HG03060 (cell line): ENCODE measurements at regions not wholly inside any gene's neighbourhood (a gene's known extent, or its start where the extent isn't known, plus 50 kb on each side); places are given as distances from the start of the nearest gene placed in this dataset.

Source experiments
- ATAC-seq: cut with Tn5 transposase; IDR thresholded peaks from one replicate; pipeline ENCODE4 v1.9.1; 2021; ENCODE audit warnings: low read depth, moderate number of reproducible peaks; ENCODE audit not compliant: unreplicated experiment

GRCh38 chr18:21991886-21992285, 177.5 kb upstream of the GATA6 start:
- no peak for ATAC-seq

DNA sequence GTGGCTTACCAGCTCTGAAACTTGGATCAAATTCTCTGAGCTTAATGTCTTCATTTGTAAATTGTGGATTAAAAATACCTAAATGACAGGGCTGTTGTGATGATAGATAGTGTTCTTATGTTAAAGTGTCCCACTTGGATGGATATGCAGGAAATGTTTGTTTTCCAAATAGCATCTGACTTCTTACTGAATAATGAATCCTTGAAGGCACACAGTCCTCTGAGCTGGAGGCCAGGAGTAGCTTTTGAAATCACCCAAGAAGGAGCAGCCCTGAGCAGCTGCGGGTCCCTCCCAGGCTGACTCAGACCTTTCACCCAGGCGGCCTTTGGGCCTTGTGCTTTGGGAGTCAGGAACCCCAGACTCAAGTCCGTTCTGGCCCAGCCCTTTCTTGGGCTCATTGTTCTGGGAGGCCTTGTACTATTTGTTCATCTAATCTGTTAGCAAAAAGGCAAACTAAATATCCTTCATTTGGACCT, 173.0 kb upstream of the GATA6 start:
- ATAC-seq = no peak

DNA sequence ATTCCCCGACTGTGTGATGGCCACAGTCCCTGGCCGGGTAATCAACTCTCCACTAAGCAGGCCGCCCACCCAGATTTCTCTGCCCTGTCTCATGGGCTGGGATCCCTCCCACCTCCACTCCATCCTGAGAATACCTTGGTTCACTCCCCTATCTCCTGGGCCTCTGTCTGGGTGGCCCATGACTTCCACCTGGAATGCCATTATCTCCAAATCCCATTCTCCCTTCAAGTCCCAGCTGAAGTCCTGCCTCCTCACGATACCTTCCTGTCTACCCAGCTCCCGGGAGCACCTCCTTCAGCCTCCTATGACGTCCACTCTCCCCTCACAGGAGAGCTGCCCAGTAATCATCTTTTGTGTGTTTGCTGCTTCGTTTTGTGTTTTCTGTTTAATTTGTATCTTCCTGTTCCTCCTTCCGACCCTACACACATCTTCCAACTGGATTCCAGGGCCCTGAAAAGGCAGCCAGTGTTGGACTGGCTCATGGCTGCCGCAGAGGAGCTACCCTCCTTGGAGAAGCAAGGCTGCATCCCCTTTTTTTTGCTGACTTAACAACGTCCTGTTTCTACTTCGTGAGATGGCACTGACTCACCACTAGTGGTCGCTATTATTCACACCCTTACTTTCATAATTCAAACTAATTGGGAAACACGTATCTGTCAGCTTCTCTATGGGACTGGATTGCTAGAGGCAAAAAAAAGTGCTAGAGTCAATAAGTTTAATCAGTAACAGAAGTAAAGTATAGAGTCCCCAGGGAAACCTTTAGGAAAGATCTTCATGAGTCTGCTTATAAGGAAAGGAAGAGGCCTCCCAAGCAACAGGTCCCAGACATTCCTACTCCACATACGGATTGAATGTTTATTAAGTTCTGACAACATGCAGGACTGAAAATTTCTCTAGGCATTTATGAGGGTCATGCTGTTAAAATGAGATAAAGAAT, 171.9 kb upstream of the GATA6 start:
- no peak for ATAC-seq

- ATAC-seq = no peak
Observed at GRCh38 chr18:21998486-21998885, 170.9 kb upstream of the GATA6 start.

DNA sequence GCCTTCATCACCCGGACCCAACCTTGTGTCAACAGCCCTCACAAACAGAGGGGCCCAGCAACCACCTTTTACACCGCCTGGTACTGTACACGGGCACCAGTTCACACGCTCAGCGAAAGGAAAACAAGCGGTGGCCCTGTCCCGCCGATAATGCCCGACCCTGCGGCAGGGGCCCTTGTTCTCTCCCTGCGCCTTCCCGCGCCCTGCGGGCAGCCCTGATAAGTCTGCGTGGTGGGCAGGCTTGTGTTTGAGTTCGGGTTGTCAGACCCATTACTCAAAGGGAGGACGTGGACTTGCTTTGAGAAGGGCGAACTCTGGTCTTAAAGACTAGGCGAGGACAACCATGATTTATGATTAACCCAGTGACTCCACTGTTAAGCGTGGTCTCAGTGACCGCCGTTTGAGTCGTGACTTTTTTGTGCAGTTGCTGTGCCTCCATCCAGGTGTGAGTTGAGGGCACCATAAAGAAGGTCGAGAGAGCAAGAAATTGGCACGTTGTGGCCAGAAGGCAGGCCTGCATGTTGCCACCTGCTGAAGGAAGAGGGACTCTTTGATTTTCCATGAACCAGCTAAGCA, 167.4 kb upstream of the GATA6 start:
- ATAC-seq = no peak

DNA sequence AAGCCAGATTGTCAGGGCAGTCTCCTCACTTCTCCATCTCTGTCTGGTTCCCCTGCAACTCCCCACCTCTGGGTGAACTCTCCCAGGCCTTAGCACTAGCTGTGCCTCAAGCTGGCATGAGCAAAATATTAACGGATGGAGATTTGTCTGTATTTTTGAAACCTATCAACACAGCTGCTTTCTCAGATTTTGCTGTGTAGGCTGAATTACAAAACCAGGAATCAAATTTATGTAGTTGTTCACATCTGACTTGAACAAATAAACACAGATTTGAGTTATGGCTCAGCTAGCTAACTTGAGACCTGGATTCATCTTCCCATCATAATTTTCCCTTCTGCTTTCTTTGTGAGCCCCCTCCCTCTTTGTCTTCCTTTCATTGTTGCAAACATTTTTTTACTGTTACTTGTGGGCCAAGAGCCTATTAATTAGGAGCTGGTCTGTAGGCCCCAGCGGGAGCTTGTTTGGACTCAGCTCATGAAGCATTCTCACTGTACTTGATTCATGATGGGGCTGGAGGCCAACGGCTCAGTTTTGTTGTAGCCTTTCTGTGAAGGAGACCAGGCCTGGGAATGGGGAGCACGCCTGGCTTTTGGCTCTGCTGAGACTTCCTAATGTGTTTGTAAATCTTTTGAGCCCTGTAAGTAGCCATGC, 164.1 kb upstream of the GATA6 start:
- ATAC-seq = no peak

DNA sequence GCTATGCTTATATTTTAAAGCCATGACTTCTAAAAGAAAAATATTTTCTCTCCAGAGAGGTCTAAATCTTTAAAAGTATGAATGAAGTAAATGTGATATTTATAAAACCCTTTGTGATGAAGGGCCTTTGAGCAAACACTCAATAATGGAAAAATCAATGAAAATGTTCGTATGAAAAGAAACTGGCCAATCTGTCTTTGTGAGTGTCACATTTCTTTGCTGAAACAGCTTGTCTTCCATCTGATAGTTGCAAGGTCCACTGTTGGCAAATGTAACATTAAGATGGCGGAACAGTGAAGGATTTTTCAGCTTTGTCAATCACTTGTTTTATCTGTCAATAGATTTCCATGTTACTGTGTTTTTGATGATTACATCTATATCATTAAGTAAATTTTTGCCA, 162.9 kb upstream of the GATA6 start:
- ATAC-seq = no peak

GRCh38 chr18:22009242-22009641, 160.1 kb upstream of the GATA6 start:
- ATAC-seq = no peak

- ATAC-seq = no peak
Observed at GRCh38 chr18:22013993-22014392, 155.4 kb upstream of the GATA6 start.

DNA sequence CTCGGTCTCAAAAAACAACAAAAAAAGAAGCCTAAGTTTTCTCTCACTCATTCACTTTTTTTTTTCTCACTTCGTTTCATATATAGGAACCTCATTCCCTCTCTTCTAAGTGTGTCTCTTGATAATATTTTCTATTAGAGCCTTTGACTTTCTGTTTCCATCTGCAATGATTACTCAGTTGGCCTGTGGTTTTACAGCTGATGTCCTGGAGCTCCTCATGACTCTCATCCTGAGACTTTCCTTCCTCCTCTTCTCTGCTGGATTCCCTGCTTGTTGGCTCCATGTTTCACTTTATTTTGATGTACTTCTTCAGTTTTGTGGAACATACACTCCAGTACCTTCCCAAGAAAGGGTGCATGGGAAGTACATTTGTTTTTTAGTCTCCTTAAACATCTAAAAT, 154.2 kb upstream of the GATA6 start:
- no peak for ATAC-seq

DNA sequence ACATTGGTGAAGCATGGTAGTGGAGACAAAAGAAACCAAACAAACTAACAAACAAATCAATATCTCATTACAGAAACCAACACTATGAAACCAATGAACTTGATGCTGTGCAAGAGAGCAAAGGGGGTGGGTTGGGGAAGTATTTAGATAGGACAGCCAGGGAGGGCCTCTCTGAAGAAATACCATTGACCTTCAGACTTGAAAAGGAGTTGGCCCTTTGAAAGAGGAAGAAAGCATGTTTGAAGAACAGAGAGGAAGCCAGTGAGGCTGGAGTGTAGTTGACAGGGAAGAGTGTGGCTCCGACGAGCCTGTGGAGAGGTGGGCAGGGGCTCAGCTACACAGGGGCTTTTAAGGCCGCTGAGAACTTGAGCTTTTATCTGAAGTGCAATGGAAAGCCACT, 151.0 kb upstream of the GATA6 start:
- ATAC-seq = no peak

DNA sequence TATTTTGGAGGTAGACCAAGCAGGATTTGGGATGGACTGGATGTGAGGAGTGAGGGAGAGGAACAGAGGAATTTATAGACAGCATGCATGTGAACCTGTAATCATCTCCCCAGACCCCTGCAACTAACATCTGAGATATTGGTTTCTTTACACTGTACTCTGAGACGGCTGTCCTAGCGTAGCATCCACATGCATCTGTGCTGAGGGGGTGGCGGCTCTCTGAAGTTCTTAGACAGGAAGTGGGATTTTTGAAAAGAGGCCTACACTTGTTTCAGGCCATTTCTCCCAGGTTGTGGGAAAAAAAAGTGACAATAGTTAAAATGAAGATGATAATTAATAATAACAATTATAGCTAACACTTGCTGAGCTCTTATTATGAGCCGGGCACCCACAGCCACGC, 150.2 kb upstream of the GATA6 start:
- ATAC-seq = no peak

DNA sequence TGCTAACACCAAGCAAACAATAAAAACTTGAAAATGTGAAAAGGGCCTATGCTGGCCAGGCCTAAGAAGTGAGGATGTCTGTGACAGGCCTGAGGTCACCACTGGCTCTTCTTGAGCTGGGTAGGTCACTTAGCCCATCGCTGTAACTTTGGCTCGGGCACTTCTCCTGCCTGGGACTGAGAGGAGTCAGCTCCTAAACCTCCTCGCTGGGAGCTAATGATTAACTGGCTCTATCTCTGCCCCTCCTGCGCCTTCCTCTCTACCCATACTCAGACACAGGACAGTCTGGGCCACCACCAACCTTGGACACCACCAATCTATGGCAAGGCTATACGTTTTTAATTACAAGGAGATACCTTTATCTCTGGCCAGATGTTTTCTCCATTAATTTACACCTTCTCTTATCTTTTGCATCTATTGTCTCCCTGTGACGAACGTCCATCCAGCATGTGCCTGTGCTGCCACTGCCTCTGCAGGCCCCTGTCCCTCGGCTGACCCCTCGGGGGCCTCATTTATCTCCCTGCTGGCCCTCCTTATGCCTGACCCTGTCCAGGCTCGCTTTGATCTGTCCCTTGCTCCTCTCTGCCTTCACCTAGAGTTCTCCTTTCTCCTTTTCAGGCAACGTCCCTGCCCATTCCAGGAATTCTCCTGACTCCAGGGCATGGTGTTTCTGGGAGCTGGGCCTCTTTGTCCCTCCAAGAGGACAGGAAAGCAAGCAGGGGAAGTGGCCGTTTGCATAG, 149.1 kb upstream of the GATA6 start:
- ATAC-seq = no peak

DNA sequence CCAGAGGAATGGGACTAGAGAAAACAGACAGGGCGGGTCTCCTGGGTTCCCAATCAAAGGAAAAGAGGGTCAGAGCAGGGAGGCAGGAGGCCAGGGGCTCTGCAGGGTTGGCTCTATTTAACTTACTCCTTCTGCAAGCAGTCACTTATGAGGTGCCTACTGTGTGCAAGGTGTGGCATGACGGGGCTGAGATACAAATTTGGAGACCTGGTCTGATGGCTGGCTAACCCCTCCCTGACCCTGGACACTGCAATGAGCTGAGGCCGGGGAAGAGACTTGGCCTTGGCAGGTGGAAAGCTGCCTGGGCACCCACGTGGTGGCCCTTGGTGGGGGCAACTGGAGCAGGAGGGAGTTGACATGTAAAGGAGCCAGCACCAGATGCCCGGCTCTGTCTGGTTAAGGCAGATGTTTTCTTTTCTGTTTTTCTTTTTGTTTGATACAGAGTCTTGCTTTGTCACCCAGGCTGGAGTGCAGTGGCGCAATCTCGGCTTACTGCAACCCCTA, 148.5 kb upstream of the GATA6 start:
- no peak for ATAC-seq

DNA sequence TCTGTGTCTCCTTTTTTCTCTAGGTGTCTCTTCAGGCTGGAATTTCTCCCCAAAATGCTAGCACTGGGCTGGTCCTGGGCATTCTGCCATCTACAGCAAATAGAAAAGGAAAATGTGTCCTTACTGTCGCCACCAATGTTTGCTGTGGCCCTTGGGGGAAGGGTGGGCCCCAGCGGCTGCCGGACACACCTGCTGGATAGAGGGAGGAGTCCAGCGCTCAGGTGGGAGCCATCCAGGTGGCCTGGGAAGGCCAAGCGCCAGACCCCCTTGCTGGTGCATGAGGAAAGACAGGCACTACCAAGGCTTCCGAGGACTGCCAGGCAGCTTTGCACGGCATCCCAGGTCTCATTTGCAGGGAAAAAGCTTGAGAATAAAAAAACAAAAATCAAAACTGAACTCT, 147.7 kb upstream of the GATA6 start:
- no peak for ATAC-seq

DNA sequence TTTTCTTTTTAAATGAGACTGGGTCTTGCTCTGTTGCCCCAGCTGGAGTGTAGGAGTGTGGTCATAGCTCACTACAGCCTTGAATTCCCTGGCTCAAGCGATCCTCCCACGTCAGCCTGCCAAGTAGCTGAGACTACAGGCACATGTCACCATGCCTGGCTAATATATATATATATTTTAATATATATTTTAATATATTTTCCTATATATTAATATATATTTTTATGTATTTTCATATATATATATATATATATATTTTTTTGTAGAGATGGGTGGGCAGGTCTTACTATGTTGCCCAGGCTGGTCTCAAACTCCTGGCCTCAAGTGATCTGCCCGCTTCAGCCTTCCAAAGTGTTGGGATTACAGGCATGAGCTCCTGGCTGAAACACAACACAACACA, 144.5 kb upstream of the GATA6 start:
- no peak for ATAC-seq

- no peak for ATAC-seq
Observed at GRCh38 chr18:22026362-22026761, 143.0 kb upstream of the GATA6 start.

DNA sequence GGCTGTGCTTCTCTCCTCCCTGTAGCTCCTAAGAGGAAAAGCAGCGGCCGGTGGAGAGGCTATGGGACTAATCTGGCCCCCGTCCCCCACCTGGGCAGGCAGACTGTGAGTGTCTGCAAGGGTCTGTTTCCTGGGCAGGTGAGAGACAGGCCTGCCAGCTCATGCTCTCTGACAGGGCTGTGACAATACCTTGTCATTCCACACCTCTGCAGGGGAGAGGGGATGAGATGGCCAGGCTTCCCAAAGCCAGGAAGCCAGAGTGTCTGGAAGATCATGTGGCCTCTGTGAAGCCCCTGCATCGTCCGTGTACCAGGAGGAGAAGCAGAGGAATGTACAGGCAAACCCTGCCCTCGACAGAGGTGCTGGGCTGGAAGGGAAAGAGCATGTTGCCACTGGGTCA, 142.5 kb upstream of the GATA6 start:
- ATAC-seq = no peak

- ATAC-seq = no peak
Observed at GRCh38 chr18:22031611-22032010, 137.8 kb upstream of the GATA6 start.

DNA sequence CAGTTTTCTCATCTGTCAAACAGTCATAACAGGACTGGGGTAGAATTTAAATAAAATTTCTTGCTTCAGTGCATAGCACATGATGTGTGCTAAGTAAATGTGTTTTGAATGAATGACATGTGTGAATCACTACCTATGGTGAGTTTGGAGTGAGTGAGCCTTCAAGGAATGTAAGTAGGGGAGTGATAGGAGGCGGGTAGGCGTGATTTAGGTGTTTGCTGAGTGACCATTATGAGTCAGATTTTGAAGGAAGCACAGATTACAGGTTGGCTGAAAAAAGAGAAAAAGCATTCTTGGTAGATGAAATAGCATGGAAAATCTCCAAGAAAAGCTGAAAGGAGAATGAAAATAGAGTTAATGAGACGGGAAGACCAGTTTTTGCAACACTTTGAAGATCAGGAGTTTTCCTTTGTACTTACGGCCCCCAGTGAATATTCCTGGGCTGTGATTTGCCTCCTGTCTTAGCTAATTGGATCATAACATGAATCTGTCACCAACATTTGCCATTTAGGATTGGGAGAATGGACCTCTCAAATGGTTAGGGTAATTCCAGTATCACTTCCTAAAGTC, 136.9 kb upstream of the GATA6 start:
- peak; percentile 77 for ATAC-seq
